Right lobe of liver (tissue), 6 donors: ENCODE measurements at regions not wholly inside any gene's neighbourhood (a gene's known extent, or its start where the extent isn't known, plus 50 kb on each side); places are given as distances from the start of the nearest gene placed in this dataset.

Experiments used
- ATAC-seq, 4 donors: fragments of 200-7000 bp; cut with Tn5 transposase; one replicate each; pipeline ENCODE4 v1.9.1; 2020; ENCODE audit warnings: mild to moderate bottlenecking in 4 of 4, moderate library complexity in 4 of 4
- DNase-seq, 3 donors: peaks; one replicate each; pipeline ENCODE4 v3.0.0-alpha.2; 2020
- H3K27ac ChIP-seq, 3 donors: fragments of 200-600 bp; one replicate each; pipeline ENCODE4 v1.8.0; 2022
- H3K27me3 ChIP-seq, 2 donors: fragments of 200-600 bp; one replicate each; pipeline ENCODE4 v1.8.0; 2022
- H3K36me3 ChIP-seq, 4 donors: fragments of 200-600 bp; sonication (generic) in 1 of 4; one replicate each; pipeline versions ENCODE4 v1.5.1 to v1.8.0; 2017 to 2022; ENCODE audit warnings: control low read depth in 1 of 4
- H3K4me1 ChIP-seq, 4 donors: fragments of 200-600 bp; sonication (generic) in 1 of 4; one replicate each; pipeline versions ENCODE4 v1.5.1 to v1.8.0; 2017 to 2022; ENCODE audit warnings: control low read depth in 1 of 4
- H3K4me3 ChIP-seq, 3 donors: fragments of 200-600 bp; one replicate each; pipeline ENCODE4 v1.8.0; 2022
- H3K9me3 ChIP-seq, 4 donors: fragments of 200-600 bp; sonication (generic) in 1 of 4; one replicate each; pipeline versions ENCODE4 v1.5.1 to v1.8.0; 2017 to 2022; ENCODE audit warnings: control low read depth in 1 of 4
- POLR2A ChIP-seq: fragments of 450-650 bp; IDR thresholded peaks from one replicate; pipeline ENCODE4 v1.6.1; 2017; ENCODE audit warnings: antibody characterized with exemption, mild to moderate bottlenecking
- WGBS: methylation state at CpG from one replicate; pipeline ENCODE4 v1.1.6; 2018; ENCODE audit warnings: low coverage, low lambda C conversion rate; ENCODE audit not compliant: insufficient coverage; ENCODE audit errors: missing lambda C conversion rate; 5-methylcytosine and 5-hydroxymethylcytosine counted together
- intact Hi-C, 2 donors: fragments of 100-400 bp; cut with DNase I; formaldehyde crosslinking; loops; one replicate each; pipeline versions ENCODE4 v1.11.2 to v1.14.1; 2022
- TF ChIP-seq, protein P1 (sequence below), 4 donors: fragments of 200-600 bp in 3 of 4; fragments of 450-650 bp in 1 of 4; IDR thresholded peaks; one replicate each; pipeline versions ENCODE4 v1.5.1 to v1.8.0; 2016 to 2022; ENCODE audit warnings: antibody characterized with exemption in 4 of 4, mild to moderate bottlenecking in 2 of 4
- donor health status: DM: no; HTN: yes; CAD: no.
- donor health status: DM: no; HTN: no; CAD: no.
- donor health status: DM: no; HTN: no; CAD: no.
- donor health status: DM: no; HTN: yes; CAD: no.
- donor health status: DM: no; HTN: yes; CAD: no.

DNA sequence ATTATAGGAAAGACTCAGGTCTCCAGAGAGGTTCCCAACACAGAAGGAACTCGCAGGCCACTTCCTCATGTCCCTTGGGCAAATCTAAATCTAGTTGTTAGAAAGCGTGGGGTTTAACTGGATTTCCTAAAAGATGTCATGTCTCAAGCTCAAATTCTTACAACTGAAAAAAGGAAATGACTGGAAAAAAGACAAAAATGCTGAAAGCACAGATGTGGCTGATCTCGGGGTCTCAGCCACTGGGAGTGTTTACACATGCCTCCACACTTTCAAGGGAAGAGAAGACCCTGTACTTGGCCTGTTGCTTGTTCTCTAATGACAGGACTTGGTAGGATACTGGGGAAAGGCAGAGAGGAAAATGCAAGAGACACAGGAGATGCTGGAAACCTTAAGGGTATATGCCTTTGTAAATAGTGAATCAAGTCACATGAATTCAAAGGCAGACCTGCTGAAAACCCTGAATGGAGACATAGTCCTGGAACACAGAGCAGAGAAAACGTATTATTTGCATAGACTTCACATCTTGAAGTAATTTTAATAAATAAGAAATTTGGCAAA is 160.9 kb upstream of the MEIS1 start:
- Histone ChIP-seq H3K27ac (no peak overlapping the region), H3K27me3 (no peaks in the 10 kb centered on the region), H3K4me1 (no peaks in the 10 kb centered on the region), H3K9me3 (no peaks in the 10 kb centered on the region), H3K36me3 (no peaks in the 10 kb centered on the region), H3K4me3 (no peak overlapping the region)
- 40% methylated on average over 3 of the region's 4 CpGs for WGBS
- ATAC-seq = no peak
- TF ChIP-seq, protein P1, sequence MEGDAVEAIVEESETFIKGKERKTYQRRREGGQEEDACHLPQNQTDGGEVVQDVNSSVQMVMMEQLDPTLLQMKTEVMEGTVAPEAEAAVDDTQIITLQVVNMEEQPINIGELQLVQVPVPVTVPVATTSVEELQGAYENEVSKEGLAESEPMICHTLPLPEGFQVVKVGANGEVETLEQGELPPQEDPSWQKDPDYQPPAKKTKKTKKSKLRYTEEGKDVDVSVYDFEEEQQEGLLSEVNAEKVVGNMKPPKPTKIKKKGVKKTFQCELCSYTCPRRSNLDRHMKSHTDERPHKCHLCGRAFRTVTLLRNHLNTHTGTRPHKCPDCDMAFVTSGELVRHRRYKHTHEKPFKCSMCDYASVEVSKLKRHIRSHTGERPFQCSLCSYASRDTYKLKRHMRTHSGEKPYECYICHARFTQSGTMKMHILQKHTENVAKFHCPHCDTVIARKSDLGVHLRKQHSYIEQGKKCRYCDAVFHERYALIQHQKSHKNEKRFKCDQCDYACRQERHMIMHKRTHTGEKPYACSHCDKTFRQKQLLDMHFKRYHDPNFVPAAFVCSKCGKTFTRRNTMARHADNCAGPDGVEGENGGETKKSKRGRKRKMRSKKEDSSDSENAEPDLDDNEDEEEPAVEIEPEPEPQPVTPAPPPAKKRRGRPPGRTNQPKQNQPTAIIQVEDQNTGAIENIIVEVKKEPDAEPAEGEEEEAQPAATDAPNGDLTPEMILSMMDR (IDR thresholded peaks at IDR 0.05) = no peak
- TF ChIP-seq POLR2A = no peak
- DNase-seq = no peak
- intact Hi-C loops = no loop called here

DNA sequence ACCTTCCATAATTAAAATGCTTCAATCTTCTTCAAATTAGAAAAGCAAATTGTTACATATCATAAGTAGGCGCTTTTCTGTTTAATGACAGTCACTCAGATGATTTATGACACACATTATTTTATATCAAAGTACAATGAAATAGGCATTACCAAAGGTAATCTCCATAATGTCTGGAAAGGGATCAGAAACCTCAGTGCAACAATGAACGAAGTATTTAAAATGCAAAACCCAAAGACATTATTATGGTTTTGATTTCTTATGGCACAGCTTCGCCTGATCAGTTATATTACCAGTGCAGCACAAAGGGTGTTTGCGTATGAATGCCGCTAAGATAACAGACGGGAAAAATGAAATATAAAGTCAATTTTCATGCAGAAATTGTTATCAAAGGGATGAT is 162.2 kb upstream of the MEIS1 start:
- DNase-seq (no peak), ATAC-seq (no peak)
- intact Hi-C loops = no loop called here
- WGBS = 66% methylated on average over 6 of the region's 6 CpGs
- H3K4me3 ChIP-seq = no peak overlapping the region
- H3K9me3 ChIP-seq = no peaks in the 10 kb centered on the region
- H3K27me3 ChIP-seq = no peaks in the 10 kb centered on the region
- no peak for TF ChIP-seq POLR2A
- TF ChIP-seq, protein P1 (IDR thresholded peaks at IDR 0.05) = no peak
- H3K36me3 ChIP-seq = no peaks in the 10 kb centered on the region
- H3K27ac ChIP-seq = no peak overlapping the region
- no peaks in the 10 kb centered on the region for H3K4me1 ChIP-seq

DNA sequence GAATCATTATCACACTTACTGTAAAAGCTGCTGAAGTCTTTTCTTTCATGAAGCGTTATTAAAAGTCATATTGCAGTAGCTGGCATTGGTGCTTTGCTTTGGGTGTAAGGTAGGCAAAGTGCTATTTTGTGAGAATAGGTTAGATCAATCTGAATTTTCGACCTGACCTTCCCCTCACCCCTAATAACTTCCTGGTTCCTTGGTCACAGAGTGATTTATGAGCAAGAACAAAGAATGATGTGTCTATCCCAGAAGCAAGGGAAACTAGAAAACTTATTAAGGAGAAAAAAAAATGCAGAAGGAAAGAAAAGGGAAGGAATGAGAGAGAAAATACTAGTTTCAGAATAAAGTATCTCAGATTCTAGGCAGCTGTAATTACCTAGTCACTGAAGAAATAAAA is 163.1 kb upstream of the MEIS1 start:
- intact Hi-C loops = no loop called here
- H3K9me3 ChIP-seq = no peaks in the 10 kb centered on the region
- WGBS = 25% methylated on average over 2 of the region's 2 CpGs

DNA sequence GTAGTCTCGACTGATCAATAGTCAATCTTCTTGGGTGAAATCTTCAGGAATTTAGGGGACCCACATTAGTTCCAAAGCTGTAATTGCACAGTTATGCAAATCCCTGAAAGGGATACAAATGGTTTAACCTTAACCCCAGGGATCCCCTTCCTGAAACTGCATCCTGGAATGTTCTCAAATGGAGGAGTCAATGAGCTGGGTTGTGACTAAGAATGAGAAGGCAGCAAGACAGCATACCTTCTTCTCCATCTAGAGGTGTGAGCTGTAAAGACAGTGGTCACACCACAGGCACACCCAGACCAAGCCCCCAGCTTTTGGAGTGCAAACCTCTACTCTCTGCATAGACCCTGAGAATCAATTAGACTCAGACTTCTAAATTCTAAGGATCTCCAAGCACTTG is 164.7 kb upstream of the MEIS1 start:
- Histone ChIP-seq H3K4me3 (no peak overlapping the region), H3K27ac (no peak overlapping the region), H3K27me3 (no peaks in the 10 kb centered on the region), H3K9me3 (no peaks in the 10 kb centered on the region), H3K36me3 (no peaks in the 10 kb centered on the region), H3K4me1 (no peaks in the 10 kb centered on the region)
- WGBS = 90% methylated on average over 1 of the region's 1 CpG
- ATAC-seq (no peak), DNase-seq (no peak)
- TF ChIP-seq, protein P1 (IDR thresholded peaks at IDR 0.05) = no peak
- TF ChIP-seq POLR2A = no peak
- intact Hi-C loops = no loop called here

More for the DNA sequence above, 163.1 kb upstream of the MEIS1 start:
- H3K4me3 ChIP-seq = no peak overlapping the region
- H3K27ac ChIP-seq = no peak overlapping the region
- H3K4me1 ChIP-seq = no peaks in the 10 kb centered on the region
- ATAC-seq (no peak), DNase-seq (no peak)
- TF ChIP-seq, protein P1 (IDR thresholded peaks at IDR 0.05) = no peak
- TF ChIP-seq POLR2A = no peak
- no peaks in the 10 kb centered on the region for H3K36me3 ChIP-seq
- no peaks in the 10 kb centered on the region for H3K27me3 ChIP-seq

DNA sequence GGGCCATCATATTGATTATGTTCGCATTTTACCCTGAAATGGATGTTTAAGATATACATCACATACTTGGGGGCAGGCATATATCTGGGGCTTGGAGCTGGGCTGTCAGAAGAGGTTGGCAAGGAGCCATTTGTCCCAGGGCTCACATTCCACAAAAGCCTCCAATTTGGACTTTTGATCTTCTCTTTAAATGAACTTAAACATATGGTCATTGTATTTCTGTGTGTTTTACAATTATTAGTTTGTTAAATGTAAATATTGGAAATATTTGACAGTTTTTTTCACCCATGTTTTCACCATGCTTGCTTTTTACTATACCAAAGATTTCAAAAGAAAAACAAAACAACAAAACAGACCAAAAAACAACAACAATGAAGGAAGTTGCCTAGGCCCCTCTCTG is 165.8 kb upstream of the MEIS1 start:
- H3K36me3 ChIP-seq = no peaks in the 10 kb centered on the region
- TF ChIP-seq, protein P1 (IDR thresholded peaks at IDR 0.05) = no peak
- TF ChIP-seq POLR2A = no peak
- H3K4me1 ChIP-seq = no peaks in the 10 kb centered on the region
- no peak overlapping the region for H3K4me3 ChIP-seq
- no peaks in the 10 kb centered on the region for H3K27me3 ChIP-seq
- ATAC-seq = no peak
- intact Hi-C loops = no loop called here
- DNase-seq = no peak
- H3K9me3 ChIP-seq = no peaks in the 10 kb centered on the region
- WGBS = 58% methylated on average over 1 of the region's 1 CpG
- H3K27ac ChIP-seq = no peak overlapping the region
